HFFc6 (cell line): ENCODE measurements at regions not wholly inside any gene's neighbourhood (a gene's known extent, or its start where the extent isn't known, plus 50 kb on each side); places are given as distances from the start of the nearest gene placed in this dataset.
"Not testable (repeated sequence)": the region's sequence is repeated elsewhere in the genome, so short reads cannot be mapped to it uniquely, and the experiment has no call there.

ENCODE experiments used
- DNase-seq: peaks from one replicate; pipeline ENCODE4 v3.0.0-alpha.2; 2018
- H3K27ac Mint-ChIP-seq: 2 replicates; pipeline ENCODE4 v1.8.0; 2020; ENCODE audit warnings: mild to moderate bottlenecking, mixed read lengths
- H3K27me3 Mint-ChIP-seq: 2 replicates; pipeline ENCODE4 v1.8.0; 2021; ENCODE audit warnings: mild to moderate bottlenecking, moderate library complexity, mixed read lengths; ENCODE audit not compliant: insufficient read depth
- H3K36me3 Mint-ChIP-seq: 2 replicates; pipeline ENCODE4 v1.8.0; 2021; ENCODE audit warnings: low read depth, mixed read lengths
- H3K4me1 Mint-ChIP-seq: 2 replicates; pipeline ENCODE4 v1.8.0; 2020; ENCODE audit warnings: low read depth, mixed read lengths
- H3K4me3 Mint-ChIP-seq: 2 replicates; pipeline ENCODE4 v1.8.0; 2020; ENCODE audit warnings: mild to moderate bottlenecking, moderate library complexity, mixed read lengths
- H3K9me3 Mint-ChIP-seq: 2 replicates; pipeline ENCODE4 v1.8.0; 2020; ENCODE audit warnings: mild to moderate bottlenecking, mixed read lengths
- CTCF ChIP-seq: fragments of 200-600 bp; sonication (generic); IDR thresholded peaks from 2 replicates; pipeline ENCODE4 v1.5.0; 2021; ENCODE audit warnings: antibody characterized with exemption, mild to moderate bottlenecking

- Mint-ChIP-seq H3K27ac (no peak overlapping the region), H3K4me3 (no peak overlapping the region), H3K9me3 (peaks cover 6% of the 10 kb centered on the region; the same call in 1 of the 2 replicates), H3K36me3 (no peaks in the 10 kb centered on the region), H3K4me1 (no peaks in the 10 kb centered on the region), H3K27me3 (peaks cover 7% of the 10 kb centered on the region)
- peak; percentile 8 for DNase-seq
- peak; percentile 73 for TF ChIP-seq CTCF
Measured at GRCh38 chr6:74343804-74344203, 647.8 kb downstream of the CD109 start.

- H3K4me3 Mint-ChIP-seq, H3K9me3 Mint-ChIP-seq, H3K4me1 Mint-ChIP-seq, H3K27me3 Mint-ChIP-seq, H3K36me3 Mint-ChIP-seq, DNase-seq, H3K27ac Mint-ChIP-seq: not testable (repeated sequence)
Measured at GRCh38 chr6:74343321-74343720, 647.3 kb downstream of the CD109 start.

- Mint-ChIP-seq H3K27ac (no peak overlapping the region), H3K36me3 (no peaks in the 10 kb centered on the region), H3K27me3 (peaks cover 1% of the 10 kb centered on the region; the same call in 1 of the 2 replicates), H3K4me1 (no peaks in the 10 kb centered on the region), H3K4me3 (no peak overlapping the region), H3K9me3 (peaks cover 7% of the 10 kb centered on the region; the same call in 1 of the 2 replicates)
- TF ChIP-seq CTCF: no peak
- DNase-seq: no peak
Measured at GRCh38 chr6:74334722-74335121, 638.7 kb downstream of the CD109 start.

GRCh38 chr6:74333406-74333805, 637.4 kb downstream of the CD109 start:
- peaks cover 1% of the 10 kb centered on the region; the same call in 1 of the 2 replicates for H3K27me3 Mint-ChIP-seq
- no peak for DNase-seq
- no peaks in the 10 kb centered on the region for H3K9me3 Mint-ChIP-seq
- no peaks in the 10 kb centered on the region for H3K4me1 Mint-ChIP-seq
- H3K27ac Mint-ChIP-seq: no peak overlapping the region
- peak overlapping the region; percentile 4; the same call in 1 of the 2 replicates for H3K4me3 Mint-ChIP-seq
- H3K36me3 Mint-ChIP-seq: no peaks in the 10 kb centered on the region
- no peak for TF ChIP-seq CTCF

- TF ChIP-seq CTCF: no peak
- no peak for DNase-seq
- no peak overlapping the region for H3K4me3 Mint-ChIP-seq
- H3K9me3 Mint-ChIP-seq: no peaks in the 10 kb centered on the region
- no peak overlapping the region for H3K27ac Mint-ChIP-seq
- no peaks in the 10 kb centered on the region for H3K36me3 Mint-ChIP-seq
- peaks cover 2% of the 10 kb centered on the region; the same call in 1 of the 2 replicates for H3K27me3 Mint-ChIP-seq
- no peaks in the 10 kb centered on the region for H3K4me1 Mint-ChIP-seq
Measured at GRCh38 chr6:74320715-74321114, 624.7 kb downstream of the CD109 start.

- Mint-ChIP-seq H3K9me3 (no peaks in the 10 kb centered on the region), H3K36me3 (no peaks in the 10 kb centered on the region), H3K27ac (no peak overlapping the region), H3K27me3 (no peaks in the 10 kb centered on the region; the same call in 1 of the 2 replicates), H3K4me3 (no peak overlapping the region), H3K4me1 (no peaks in the 10 kb centered on the region)
- no peak for TF ChIP-seq CTCF
- DNase-seq: no peak
Measured at GRCh38 chr6:74320074-74320473, 624.1 kb downstream of the CD109 start.
